Renal cortex interstitium (tissue), 11 donors: ENCODE measurements at regions not wholly inside any gene's neighbourhood (a gene's known extent, or its start where the extent isn't known, plus 50 kb on each side); places are given as distances from the start of the nearest gene placed in this dataset.
"Not testable (repeated sequence)": the region's sequence is repeated elsewhere in the genome, so short reads cannot be mapped to it uniquely, and the experiment has no call there.

Source experiments
- DNase-seq, 11 donors: peaks; one replicate each; pipeline ENCODE4 v3.0.0-alpha.2; 2013; ENCODE audit warnings: low read depth in 9 of 11, low spot score in 4 of 11; ENCODE audit errors: extremely low read depth in 1 of 11

GRCh38 chr5:34245032-34245394 lies 202.0 kb upstream of the C1QTNF3 start:
- DNase-seq = peak in 1 of 11 donors; percentile 4

- not testable (repeated sequence) for DNase-seq
These were observed 202.8 kb upstream of the C1QTNF3 start for GRCh38 chr5:34245813-34246212.

GRCh38 chr5:34258598-34258997 lies 215.6 kb upstream of the C1QTNF3 start:
- DNase-seq = not testable (repeated sequence)

- not testable (repeated sequence) for DNase-seq
These were observed 218.0 kb upstream of the C1QTNF3 start for GRCh38 chr5:34261020-34261419.

GRCh38 chr5:34266151-34266550 lies 223.1 kb upstream of the C1QTNF3 start:
- DNase-seq = not testable (repeated sequence)

GRCh38 chr5:34296759-34297158 lies 253.7 kb upstream of the C1QTNF3 start:
- DNase-seq = not testable (repeated sequence)

GRCh38 chr5:34329201-34329600 lies 286.2 kb upstream of the C1QTNF3 start:
- DNase-seq = not testable (repeated sequence)

- not testable (repeated sequence) for DNase-seq
These were observed 286.6 kb upstream of the C1QTNF3 start for GRCh38 chr5:34329611-34330108.

- not testable (repeated sequence) for DNase-seq
These were observed 289.0 kb upstream of the C1QTNF3 start for GRCh38 chr5:34331928-34332454.

- not testable (repeated sequence) for DNase-seq
These were observed 296.5 kb upstream of the C1QTNF3 start for GRCh38 chr5:34339408-34340001.

GRCh38 chr5:34354440-34354839 lies 301.7 kb upstream of the RAI14 start:
- DNase-seq = not testable (repeated sequence)

- DNase-seq = not testable (repeated sequence)
These were observed 284.7 kb upstream of the RAI14 start for GRCh38 chr5:34371417-34371816.

- DNase-seq = not testable (repeated sequence)
These were observed 284.3 kb upstream of the RAI14 start for GRCh38 chr5:34371817-34372216.

- not testable (repeated sequence) for DNase-seq
These were observed 283.4 kb upstream of the RAI14 start for GRCh38 chr5:34372739-34373138.

GRCh38 chr5:34377651-34378050 lies 278.5 kb upstream of the RAI14 start:
- not testable (repeated sequence) for DNase-seq

GRCh38 chr5:34378498-34378897 lies 277.6 kb upstream of the RAI14 start:
- not testable (repeated sequence) for DNase-seq

GRCh38 chr5:34388754-34389153 lies 267.4 kb upstream of the RAI14 start:
- not testable (repeated sequence) for DNase-seq

- no peak for DNase-seq
These were observed 246.8 kb upstream of the RAI14 start for GRCh38 chr5:34409373-34409772.

GRCh38 chr5:34410411-34411139 lies 245.6 kb upstream of the RAI14 start:
- DNase-seq = peak in 1 of 11 donors; percentile 0
